Osteoblast (primary cell): ENCODE measurements at regions not wholly inside any gene's neighbourhood (a gene's known extent, or its start where the extent isn't known, plus 50 kb on each side); places are given as distances from the start of the nearest gene placed in this dataset.
A peak's percentile ranks its signal among the peaks of the same experiment; 100 is the strongest.
"Not testable (repeated sequence)": the region's sequence is repeated elsewhere in the genome, so short reads cannot be mapped to it uniquely, and the experiment has no call there.

ENCODE experiments used
- DNase-seq: peaks from one replicate; pipeline ENCODE4 v3.0.0; 2011; ENCODE audit warnings: low spot score, mixed read lengths; ENCODE audit not compliant: insufficient read length; ENCODE audit errors: missing footprints
- H2AFZ ChIP-seq: 2 replicates; pipeline ENCODE4 v1.6.0; 2011; ENCODE audit warnings: mild to moderate bottlenecking, low read length
- H3K27ac ChIP-seq: 2 replicates; pipeline ENCODE4 v1.5.1; 2011; ENCODE audit warnings: mild to moderate bottlenecking, low read depth, low read length, moderate library complexity
- H3K27me3 ChIP-seq: 2 replicates; pipeline ENCODE4 v1.6.0; 2012; ENCODE audit warnings: mild to moderate bottlenecking, control low read depth, inconsistent platforms, low read length, moderate library complexity; ENCODE audit not compliant: insufficient read depth
- H3K36me3 ChIP-seq: 2 replicates; pipeline ENCODE4 v1.5.1; 2011; ENCODE audit warnings: mild to moderate bottlenecking, low read length, control low read depth, moderate library complexity; ENCODE audit not compliant: insufficient read depth
- H3K4me1 ChIP-seq: 2 replicates; pipeline ENCODE4 v1.5.1; 2011; ENCODE audit warnings: mild to moderate bottlenecking, low read length, control low read depth, moderate library complexity; ENCODE audit not compliant: insufficient read depth
- H3K4me2 ChIP-seq: 2 replicates; pipeline ENCODE4 v1.6.0; 2011; ENCODE audit warnings: mild to moderate bottlenecking, low read length; ENCODE audit not compliant: insufficient read depth
- H3K4me3 ChIP-seq: fragments of 200-600 bp; sonication (generic); 3 replicates; pipeline ENCODE4 v1.5.1; 2012; ENCODE audit warnings: mild to moderate bottlenecking, low read length, inconsistent platforms; ENCODE audit not compliant: insufficient read depth
- H3K79me2 ChIP-seq: 2 replicates; pipeline ENCODE4 v1.6.0; 2012; ENCODE audit warnings: mild to moderate bottlenecking, low read length, control low read depth, inconsistent platforms; ENCODE audit not compliant: insufficient read depth
- H3K9me3 ChIP-seq: 2 replicates; pipeline ENCODE4 v1.5.1; 2011; ENCODE audit warnings: low read depth, low read length, control low read depth
- H4K20me1 ChIP-seq: 2 replicates; pipeline ENCODE4 v1.6.0; 2012; ENCODE audit warnings: mild to moderate bottlenecking, low read length, control low read depth; ENCODE audit not compliant: insufficient read depth
- CTCF ChIP-seq: IDR thresholded peaks from 2 replicates; pipeline ENCODE4 v1.5.1; 2011; ENCODE audit warnings: mild to moderate bottlenecking, low read depth, low read length, moderate library complexity; ENCODE audit errors: extremely low read depth

GRCh38 chrX:104376937-104377336, 122.2 kb upstream of the ESX1 start:
- no peaks in the 10 kb centered on the region for H3K9me3 ChIP-seq
- no peaks in the 10 kb centered on the region for H3K79me2 ChIP-seq
- no peak overlapping the region for H2AFZ ChIP-seq
- DNase-seq, result no peak
- no peaks in the 10 kb centered on the region for H3K36me3 ChIP-seq
- peaks cover 26% of the 10 kb centered on the region for H3K27me3 ChIP-seq
- TF ChIP-seq CTCF, result no peak
- no peaks in the 10 kb centered on the region for H3K4me1 ChIP-seq
- H3K4me2 ChIP-seq, result no peak overlapping the region
- no peaks in the 10 kb centered on the region for H4K20me1 ChIP-seq
- H3K27ac ChIP-seq, result no peak overlapping the region
- H3K4me3 ChIP-seq, result no peak overlapping the region

- TF ChIP-seq CTCF, result no peak
- no peak overlapping the region for H2AFZ ChIP-seq
- no peaks in the 10 kb centered on the region for H3K79me2 ChIP-seq
Measured at GRCh38 chrX:104372547-104372946, 117.8 kb upstream of the ESX1 start.

GRCh38 chrX:104370089-104370488, 115.4 kb upstream of the ESX1 start:
- H3K27me3 ChIP-seq, result peaks cover 11% of the 10 kb centered on the region
- H3K36me3 ChIP-seq, result no peaks in the 10 kb centered on the region
- H3K27ac ChIP-seq, result no peak overlapping the region
- no peaks in the 10 kb centered on the region for H4K20me1 ChIP-seq
- TF ChIP-seq CTCF, result no peak
- H3K9me3 ChIP-seq, result no peaks in the 10 kb centered on the region
- H3K4me1 ChIP-seq, result no peaks in the 10 kb centered on the region
- no peak overlapping the region for H3K4me2 ChIP-seq
- H2AFZ ChIP-seq, result no peak overlapping the region
- H3K79me2 ChIP-seq, result no peaks in the 10 kb centered on the region
- no peak overlapping the region for H3K4me3 ChIP-seq
- DNase-seq, result peak; percentile 9

More at GRCh38 chrX:104372547-104372946, 117.8 kb upstream of the ESX1 start:
- Histone ChIP-seq H3K9me3 (no peaks in the 10 kb centered on the region), H3K4me1 (no peaks in the 10 kb centered on the region), H4K20me1 (no peaks in the 10 kb centered on the region), H3K27me3 (peaks cover 18% of the 10 kb centered on the region), H3K4me2 (no peak overlapping the region), H3K4me3 (no peak overlapping the region), H3K36me3 (no peaks in the 10 kb centered on the region), H3K27ac (no peak overlapping the region)
- DNase-seq, result peak; percentile 15

GRCh38 chrX:104360774-104361173, 106.0 kb upstream of the ESX1 start:
- not testable (repeated sequence) for DNase-seq, H3K4me2 ChIP-seq, H3K4me3 ChIP-seq, H3K27me3 ChIP-seq, H3K27ac ChIP-seq, H2AFZ ChIP-seq, H3K36me3 ChIP-seq, H3K79me2 ChIP-seq, H3K4me1 ChIP-seq, H3K9me3 ChIP-seq, H4K20me1 ChIP-seq
